Calu3 (cell line): ENCODE measurements at regions not wholly inside any gene's neighbourhood (a gene's known extent, or its start where the extent isn't known, plus 50 kb on each side); places are given as distances from the start of the nearest gene placed in this dataset.
"Not testable (repeated sequence)": the region's sequence is repeated elsewhere in the genome, so short reads cannot be mapped to it uniquely, and the experiment has no call there.

ENCODE experiments used
- BruUV-seq: library from RNA; stranded (reverse); fragments of 400-500 nt; replicated peaks from 2 replicates; lab custom pipeline; 2021; lab: Mats Ljungman, UMichigan
- CTCF ChIA-PET: fragments of 300-600 bp; sonication (Branson Sonifier 250); formaldehyde crosslinking; loops from one replicate; lab custom pipeline; 2022; ENCODE audit warnings: antibody characterized with exemption; lab: Charles Lee
- DNase-seq: peaks from one replicate; pipeline ENCODE4 v3.0.0; 2022
- H3K27ac Mint-ChIP-seq: one replicate; pipeline ENCODE4 v1.8.0; 2022; ENCODE audit warnings: mixed read lengths; ENCODE audit not compliant: unreplicated experiment
- H3K27me3 Mint-ChIP-seq: one replicate; pipeline ENCODE4 v1.8.0; 2022; ENCODE audit warnings: mixed read lengths; ENCODE audit not compliant: unreplicated experiment
- H3K36me3 Mint-ChIP-seq: one replicate; pipeline ENCODE4 v1.8.0; 2022; ENCODE audit warnings: mild to moderate bottlenecking, moderate library complexity, mixed read lengths; ENCODE audit not compliant: insufficient read depth, unreplicated experiment
- H3K4me1 Mint-ChIP-seq: one replicate; pipeline ENCODE4 v1.8.0; 2022; ENCODE audit warnings: mild to moderate bottlenecking, low read depth, mixed read lengths; ENCODE audit not compliant: unreplicated experiment
- H3K4me3 Mint-ChIP-seq: one replicate; pipeline ENCODE4 v1.8.0; 2022; ENCODE audit warnings: mild to moderate bottlenecking, low read depth, moderate library complexity, mixed read lengths; ENCODE audit not compliant: unreplicated experiment
- H3K9me3 Mint-ChIP-seq: one replicate; pipeline ENCODE4 v1.8.0; 2022; ENCODE audit warnings: low read depth, mixed read lengths; ENCODE audit not compliant: unreplicated experiment
- intact Hi-C: fragments of 100-400 bp; cut with micrococcal nuclease; formaldehyde crosslinking; loops from one replicate; pipeline ENCODE4 v1.10.0; 2022; ENCODE audit not compliant: unreplicated experiment
- TF ChIP-seq, protein P1 (sequence below): fragments of 200-600 bp; IDR thresholded peaks from one replicate; pipeline ENCODE4 v1.8.0; 2022; ENCODE audit warnings: antibody characterized with exemption; ENCODE audit not compliant: unreplicated experiment

DNA sequence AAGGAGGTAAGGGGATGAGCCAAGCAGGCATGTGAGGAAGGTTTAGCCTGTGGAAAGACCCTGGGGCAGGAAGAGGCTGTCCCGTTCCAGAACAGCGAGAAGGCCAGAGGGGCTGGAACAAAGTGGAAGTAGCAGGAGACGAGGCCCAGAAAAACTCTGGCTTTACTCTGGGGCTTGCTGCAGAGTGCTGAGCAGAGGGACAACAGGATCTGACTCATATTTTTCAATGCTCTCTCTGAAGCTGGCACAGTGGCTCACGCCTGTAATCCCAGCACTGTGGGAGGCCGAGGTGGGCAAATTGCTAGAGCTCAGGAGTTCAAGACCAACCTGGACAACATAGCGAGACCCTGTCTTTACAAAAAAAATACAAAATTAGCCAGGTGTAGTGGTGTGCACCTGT, 52.4 kb upstream of the PAX7 start:
- CTCF ChIA-PET = interaction anchor here (0.6 kb wide), 1 partner anchor 21 kb away, joined by 3 read pairs; no protein-coding TSS in a partner anchor
- no peaks in the 10 kb centered on the region for H3K9me3 Mint-ChIP-seq
- TF ChIP-seq, protein P1, sequence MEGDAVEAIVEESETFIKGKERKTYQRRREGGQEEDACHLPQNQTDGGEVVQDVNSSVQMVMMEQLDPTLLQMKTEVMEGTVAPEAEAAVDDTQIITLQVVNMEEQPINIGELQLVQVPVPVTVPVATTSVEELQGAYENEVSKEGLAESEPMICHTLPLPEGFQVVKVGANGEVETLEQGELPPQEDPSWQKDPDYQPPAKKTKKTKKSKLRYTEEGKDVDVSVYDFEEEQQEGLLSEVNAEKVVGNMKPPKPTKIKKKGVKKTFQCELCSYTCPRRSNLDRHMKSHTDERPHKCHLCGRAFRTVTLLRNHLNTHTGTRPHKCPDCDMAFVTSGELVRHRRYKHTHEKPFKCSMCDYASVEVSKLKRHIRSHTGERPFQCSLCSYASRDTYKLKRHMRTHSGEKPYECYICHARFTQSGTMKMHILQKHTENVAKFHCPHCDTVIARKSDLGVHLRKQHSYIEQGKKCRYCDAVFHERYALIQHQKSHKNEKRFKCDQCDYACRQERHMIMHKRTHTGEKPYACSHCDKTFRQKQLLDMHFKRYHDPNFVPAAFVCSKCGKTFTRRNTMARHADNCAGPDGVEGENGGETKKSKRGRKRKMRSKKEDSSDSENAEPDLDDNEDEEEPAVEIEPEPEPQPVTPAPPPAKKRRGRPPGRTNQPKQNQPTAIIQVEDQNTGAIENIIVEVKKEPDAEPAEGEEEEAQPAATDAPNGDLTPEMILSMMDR = no peak
- intact Hi-C loops = loop anchor here (10.0 kb wide), 2 partner anchors 283 to 653 kb away; no protein-coding TSS in a partner anchor
- H3K27me3 Mint-ChIP-seq = peaks cover 38% of the 10 kb centered on the region
- no peak overlapping the region for H3K27ac Mint-ChIP-seq
- no peak overlapping the region for H3K4me3 Mint-ChIP-seq
- no peaks in the 10 kb centered on the region for H3K4me1 Mint-ChIP-seq
- no peaks in the 10 kb centered on the region for H3K36me3 Mint-ChIP-seq
- no TSS peak for BruUV-seq
- no peak for DNase-seq

DNA sequence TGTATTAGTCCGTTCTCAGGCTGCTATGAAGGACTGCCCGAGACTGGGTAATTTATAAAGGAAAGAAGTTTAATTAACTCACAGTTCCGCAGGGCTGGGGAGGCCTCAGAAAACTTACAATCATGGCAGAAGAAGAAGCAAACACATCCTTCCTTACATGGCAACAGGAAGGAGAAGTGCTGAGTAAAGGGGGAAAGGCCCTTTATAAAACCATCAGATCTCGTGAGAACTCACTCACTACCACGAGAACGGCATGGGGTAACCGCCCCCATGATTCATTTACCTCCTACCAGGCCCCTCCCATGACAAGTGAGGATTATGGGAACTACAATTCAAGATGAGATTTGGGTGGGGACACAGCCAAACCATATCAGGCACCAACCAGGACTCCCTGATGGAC, 51.4 kb upstream of the PAX7 start:
- H3K4me3 Mint-ChIP-seq, H3K27ac Mint-ChIP-seq, BruUV-seq, H3K9me3 Mint-ChIP-seq, CTCF ChIA-PET, H3K36me3 Mint-ChIP-seq, DNase-seq, H3K4me1 Mint-ChIP-seq: not testable (repeated sequence)
- intact Hi-C loops = loop anchor here (10.0 kb wide), 2 partner anchors 284 to 654 kb away; no protein-coding TSS in a partner anchor
- peaks cover 33% of the 10 kb centered on the region for H3K27me3 Mint-ChIP-seq

DNA sequence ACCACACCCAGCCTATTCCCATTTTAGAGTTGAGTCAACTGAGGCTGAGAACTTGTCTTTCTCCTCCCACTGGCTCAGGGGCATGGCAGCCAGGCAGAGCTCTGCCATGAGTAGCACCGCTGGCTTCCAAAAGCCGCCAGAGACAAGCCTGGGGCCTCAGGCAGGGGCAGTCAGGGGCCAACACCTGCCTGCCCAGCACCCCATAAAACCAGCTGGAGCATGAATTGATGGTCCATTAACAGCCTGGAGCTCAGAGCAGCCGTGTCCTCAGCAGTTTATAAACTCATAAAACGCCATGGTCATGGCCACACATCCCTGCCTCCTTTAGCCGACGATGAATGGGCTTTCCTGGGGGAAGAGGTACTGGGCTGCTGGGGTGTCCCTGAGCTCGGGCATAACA, 50.6 kb upstream of the PAX7 start:
- CTCF ChIA-PET = no interaction called here
- BruUV-seq = no TSS peak
- no peak overlapping the region for H3K27ac Mint-ChIP-seq
- TF ChIP-seq, protein P1 = no peak
- no peaks in the 10 kb centered on the region for H3K9me3 Mint-ChIP-seq
- intact Hi-C loops = no loop called here
- peaks cover 40% of the 10 kb centered on the region for H3K27me3 Mint-ChIP-seq
- H3K36me3 Mint-ChIP-seq = no peaks in the 10 kb centered on the region
- no peak overlapping the region for H3K4me3 Mint-ChIP-seq
- H3K4me1 Mint-ChIP-seq = no peaks in the 10 kb centered on the region
- DNase-seq = no peak

DNA sequence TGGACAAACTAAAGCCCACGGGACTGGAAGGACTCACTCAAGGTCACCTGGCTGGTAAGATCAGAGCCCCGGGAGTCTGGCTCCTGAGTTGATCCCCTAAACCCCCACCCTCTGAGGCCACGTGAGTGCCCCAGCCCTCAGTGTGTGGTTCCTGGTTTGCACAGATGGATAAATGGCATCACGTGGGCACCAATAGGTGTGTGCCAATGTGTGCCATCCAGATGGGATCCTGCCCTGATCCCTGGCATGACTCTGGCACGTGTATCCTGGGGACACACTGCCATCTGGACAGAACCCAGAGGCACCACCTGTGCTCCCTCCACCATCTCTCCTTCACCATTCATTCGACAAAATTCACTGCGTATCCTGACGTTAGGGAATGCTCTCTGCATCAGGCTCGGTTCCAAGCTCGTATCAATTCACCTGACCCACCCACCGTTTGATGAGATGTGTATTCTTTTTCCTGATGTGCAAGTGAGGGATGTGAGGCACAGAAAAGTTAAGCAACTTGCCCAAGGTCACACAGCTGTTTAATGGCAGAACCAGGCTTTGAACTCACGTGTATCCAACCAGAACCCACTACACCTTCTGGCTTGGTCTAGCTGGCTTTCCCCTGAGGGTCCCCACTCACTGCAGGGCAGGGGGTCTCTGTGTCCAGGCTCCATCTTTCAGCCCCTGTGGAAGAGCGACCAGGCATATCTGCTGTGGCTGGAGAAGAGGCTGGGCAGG, 49.8 kb upstream of the PAX7 start:
- H3K27ac Mint-ChIP-seq = no peak overlapping the region
- BruUV-seq = no TSS peak
- DNase-seq = no peak
- no peaks in the 10 kb centered on the region for H3K9me3 Mint-ChIP-seq
- CTCF ChIA-PET = interaction anchor here (0.8 to 1.4 kb wide), 3 partner anchors 25 to 281 kb away, joined by 3 to 7 read pairs (median 3); no protein-coding TSS in a partner anchor
- no peak overlapping the region for H3K4me3 Mint-ChIP-seq
- peaks cover 46% of the 10 kb centered on the region for H3K27me3 Mint-ChIP-seq
- H3K4me1 Mint-ChIP-seq = no peaks in the 10 kb centered on the region
- no peaks in the 10 kb centered on the region for H3K36me3 Mint-ChIP-seq
- intact Hi-C loops = no loop called here
- TF ChIP-seq, protein P1 = no peak
